BLaER1 (cell line): ENCODE measurements at regions not wholly inside any gene's neighbourhood (a gene's known extent, or its start where the extent isn't known, plus 50 kb on each side); places are given as distances from the start of the nearest gene placed in this dataset.

Source experiments
- H3K27ac ChIP-seq: shearing (Covaris generic); formaldehyde crosslinking; 2 replicates; pipeline ENCODE4 v1.8.1; 2022
- H3K27me3 ChIP-seq: shearing (Covaris generic); formaldehyde crosslinking; 2 replicates; pipeline ENCODE4 v1.8.1; 2022
- H3K36me3 ChIP-seq: shearing (Covaris generic); formaldehyde crosslinking; 2 replicates; pipeline ENCODE4 v1.8.1; 2022
- H3K4me1 ChIP-seq: shearing (Covaris generic); formaldehyde crosslinking; 2 replicates; pipeline ENCODE4 v1.8.1; 2022
- H3K4me2 ChIP-seq: shearing (Covaris generic); formaldehyde crosslinking; 2 replicates; pipeline ENCODE4 v1.8.1; 2022
- H3K4me3 ChIP-seq: shearing (Covaris generic); formaldehyde crosslinking; 2 replicates; pipeline ENCODE4 v1.8.1; 2022
- H3K9ac ChIP-seq: shearing (Covaris generic); formaldehyde crosslinking; 2 replicates; pipeline ENCODE4 v1.8.1; 2022
- H3K9me3 ChIP-seq: shearing (Covaris generic); formaldehyde crosslinking; 2 replicates; pipeline ENCODE4 v1.8.1; 2022
- H4K20me1 ChIP-seq: shearing (Covaris generic); formaldehyde crosslinking; 2 replicates; pipeline ENCODE4 v1.8.1; 2022
- Cebpa-rat ChIP-seq: shearing (Covaris generic); IDR thresholded peaks from 2 replicates; pipeline ENCODE4 v1.8.1; 2022

GRCh38 chr2:117679952-117680351, 134.5 kb upstream of the DDX18 start:
- no peaks in the 10 kb centered on the region for H3K36me3 ChIP-seq
- no peaks in the 10 kb centered on the region for H4K20me1 ChIP-seq
- H3K27ac ChIP-seq, result no peak overlapping the region
- H3K4me1 ChIP-seq, result peaks cover 13% of the 10 kb centered on the region; the same call in 1 of the 2 replicates
- H3K27me3 ChIP-seq, result no peaks in the 10 kb centered on the region
- H3K9me3 ChIP-seq, result peaks cover 6% of the 10 kb centered on the region
- H3K4me2 ChIP-seq, result no peak overlapping the region
- no peak overlapping the region for H3K4me3 ChIP-seq
- H3K9ac ChIP-seq, result no peak overlapping the region
- TF ChIP-seq Cebpa-rat, result no peak

- Histone ChIP-seq H3K36me3 (no peaks in the 10 kb centered on the region), H3K4me3 (no peak overlapping the region), H3K27ac (no peak overlapping the region), H3K9ac (no peak overlapping the region), H3K4me2 (no peak overlapping the region), H3K9me3 (peaks cover 6% of the 10 kb centered on the region), H3K27me3 (no peaks in the 10 kb centered on the region), H3K4me1 (peaks cover 13% of the 10 kb centered on the region; the same call in 1 of the 2 replicates), H4K20me1 (no peaks in the 10 kb centered on the region)
- no peak for TF ChIP-seq Cebpa-rat
Measured at GRCh38 chr2:117684919-117685318, 129.6 kb upstream of the DDX18 start.

- H3K4me2 ChIP-seq, result no peak overlapping the region
- no peak overlapping the region for H3K4me3 ChIP-seq
- H3K9ac ChIP-seq, result no peak overlapping the region
- H3K27ac ChIP-seq, result no peak overlapping the region
- TF ChIP-seq Cebpa-rat, result no peak
- H3K4me1 ChIP-seq, result peaks cover 13% of the 10 kb centered on the region; the same call in 1 of the 2 replicates
- no peaks in the 10 kb centered on the region for H3K9me3 ChIP-seq
- H4K20me1 ChIP-seq, result no peaks in the 10 kb centered on the region
- H3K36me3 ChIP-seq, result no peaks in the 10 kb centered on the region
- H3K27me3 ChIP-seq, result no peaks in the 10 kb centered on the region
Measured at GRCh38 chr2:117686699-117687098, 127.8 kb upstream of the DDX18 start.

- Histone ChIP-seq H3K4me1 (no peaks in the 10 kb centered on the region), H3K4me3 (no peak overlapping the region), H3K9ac (no peak overlapping the region), H3K36me3 (no peaks in the 10 kb centered on the region), H3K27me3 (no peaks in the 10 kb centered on the region), H3K4me2 (no peak overlapping the region), H3K27ac (no peak overlapping the region), H4K20me1 (no peaks in the 10 kb centered on the region), H3K9me3 (no peaks in the 10 kb centered on the region)
- no peak for TF ChIP-seq Cebpa-rat
Measured at GRCh38 chr2:117691595-117691994, 122.9 kb upstream of the DDX18 start.

- H3K4me3 ChIP-seq, result no peak overlapping the region
- no peaks in the 10 kb centered on the region for H4K20me1 ChIP-seq
- H3K27ac ChIP-seq, result no peak overlapping the region
- H3K4me1 ChIP-seq, result no peaks in the 10 kb centered on the region
- no peaks in the 10 kb centered on the region for H3K27me3 ChIP-seq
- H3K36me3 ChIP-seq, result no peaks in the 10 kb centered on the region
- TF ChIP-seq Cebpa-rat, result no peak
- no peak overlapping the region for H3K9ac ChIP-seq
- no peak overlapping the region; the same call in 1 of the 2 replicates for H3K4me2 ChIP-seq
- H3K9me3 ChIP-seq, result no peaks in the 10 kb centered on the region
Measured at GRCh38 chr2:117692001-117692763, 122.3 kb upstream of the DDX18 start.

- no peak overlapping the region for H3K4me2 ChIP-seq
- H3K9me3 ChIP-seq, result no peaks in the 10 kb centered on the region
- no peak for TF ChIP-seq Cebpa-rat
- H3K27me3 ChIP-seq, result no peaks in the 10 kb centered on the region
- H4K20me1 ChIP-seq, result no peaks in the 10 kb centered on the region
- H3K4me3 ChIP-seq, result no peak overlapping the region
- no peak overlapping the region for H3K27ac ChIP-seq
- no peaks in the 10 kb centered on the region for H3K4me1 ChIP-seq
- H3K36me3 ChIP-seq, result no peaks in the 10 kb centered on the region
- H3K9ac ChIP-seq, result no peak overlapping the region
Measured at GRCh38 chr2:117693154-117693553, 121.3 kb upstream of the DDX18 start.

- H3K4me3 ChIP-seq, result no peak overlapping the region
- no peaks in the 10 kb centered on the region for H3K27me3 ChIP-seq
- no peak overlapping the region for H3K9ac ChIP-seq
- no peak overlapping the region for H3K27ac ChIP-seq
- no peaks in the 10 kb centered on the region for H3K4me1 ChIP-seq
- H4K20me1 ChIP-seq, result no peaks in the 10 kb centered on the region
- no peaks in the 10 kb centered on the region for H3K9me3 ChIP-seq
- H3K36me3 ChIP-seq, result no peaks in the 10 kb centered on the region
- no peak for TF ChIP-seq Cebpa-rat
- no peak overlapping the region for H3K4me2 ChIP-seq
Measured at GRCh38 chr2:117693651-117694050, 120.8 kb upstream of the DDX18 start.

GRCh38 chr2:117698287-117698686, 116.2 kb upstream of the DDX18 start:
- Histone ChIP-seq H3K4me3 (no peak overlapping the region), H3K4me1 (no peaks in the 10 kb centered on the region), H3K4me2 (no peak overlapping the region), H3K27ac (no peak overlapping the region), H3K9me3 (no peaks in the 10 kb centered on the region), H3K36me3 (no peaks in the 10 kb centered on the region), H3K9ac (no peak overlapping the region), H3K27me3 (no peaks in the 10 kb centered on the region), H4K20me1 (no peaks in the 10 kb centered on the region)
- TF ChIP-seq Cebpa-rat, result no peak

GRCh38 chr2:117698819-117699218, 115.7 kb upstream of the DDX18 start:
- Histone ChIP-seq H3K9ac (no peak overlapping the region), H3K27me3 (no peaks in the 10 kb centered on the region), H3K4me1 (no peaks in the 10 kb centered on the region), H3K4me2 (no peak overlapping the region), H3K4me3 (no peak overlapping the region), H3K36me3 (no peaks in the 10 kb centered on the region), H3K27ac (no peak overlapping the region), H4K20me1 (no peaks in the 10 kb centered on the region), H3K9me3 (no peaks in the 10 kb centered on the region)
- TF ChIP-seq Cebpa-rat, result no peak

- H3K4me2 ChIP-seq, result no peak overlapping the region
- TF ChIP-seq Cebpa-rat, result no peak
- peaks cover 6% of the 10 kb centered on the region; the same call in 1 of the 2 replicates for H3K9me3 ChIP-seq
- no peaks in the 10 kb centered on the region for H3K36me3 ChIP-seq
- no peaks in the 10 kb centered on the region for H4K20me1 ChIP-seq
- no peaks in the 10 kb centered on the region for H3K27me3 ChIP-seq
- no peak overlapping the region for H3K9ac ChIP-seq
- no peak overlapping the region for H3K27ac ChIP-seq
- H3K4me1 ChIP-seq, result no peaks in the 10 kb centered on the region; the same call in 1 of the 2 replicates
- no peak overlapping the region for H3K4me3 ChIP-seq
Measured at GRCh38 chr2:117700471-117700870, 114.0 kb upstream of the DDX18 start.
